ENCODE measurements at regions not wholly inside any gene's neighbourhood (a gene's known extent, or its start where the extent isn't known, plus 50 kb on each side); places are given as distances from the start of the nearest gene placed in this dataset.

GRCh38 chr3:189118896-189119295 is 52.9 kb upstream of the TPRG1 start:
- TF ChIP-seq, protein P1, sequence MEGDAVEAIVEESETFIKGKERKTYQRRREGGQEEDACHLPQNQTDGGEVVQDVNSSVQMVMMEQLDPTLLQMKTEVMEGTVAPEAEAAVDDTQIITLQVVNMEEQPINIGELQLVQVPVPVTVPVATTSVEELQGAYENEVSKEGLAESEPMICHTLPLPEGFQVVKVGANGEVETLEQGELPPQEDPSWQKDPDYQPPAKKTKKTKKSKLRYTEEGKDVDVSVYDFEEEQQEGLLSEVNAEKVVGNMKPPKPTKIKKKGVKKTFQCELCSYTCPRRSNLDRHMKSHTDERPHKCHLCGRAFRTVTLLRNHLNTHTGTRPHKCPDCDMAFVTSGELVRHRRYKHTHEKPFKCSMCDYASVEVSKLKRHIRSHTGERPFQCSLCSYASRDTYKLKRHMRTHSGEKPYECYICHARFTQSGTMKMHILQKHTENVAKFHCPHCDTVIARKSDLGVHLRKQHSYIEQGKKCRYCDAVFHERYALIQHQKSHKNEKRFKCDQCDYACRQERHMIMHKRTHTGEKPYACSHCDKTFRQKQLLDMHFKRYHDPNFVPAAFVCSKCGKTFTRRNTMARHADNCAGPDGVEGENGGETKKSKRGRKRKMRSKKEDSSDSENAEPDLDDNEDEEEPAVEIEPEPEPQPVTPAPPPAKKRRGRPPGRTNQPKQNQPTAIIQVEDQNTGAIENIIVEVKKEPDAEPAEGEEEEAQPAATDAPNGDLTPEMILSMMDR (IDR thresholded peaks at IDR 0.05), result no peak
- TF ChIP-seq POLR2AphosphoS5 (IDR thresholded peaks at IDR 0.05), result no peak

Data from esophagus muscularis mucosa (tissue), 3 donors.